Caco-2 (cell line): ENCODE measurements at regions not wholly inside any gene's neighbourhood (a gene's known extent, or its start where the extent isn't known, plus 50 kb on each side); places are given as distances from the start of the nearest gene placed in this dataset.

Source experiments
- BruUV-seq: library from RNA; stranded (reverse); fragments of 400-500 nt; replicated peaks from 2 replicates; lab custom pipeline; 2021; lab: Mats Ljungman, UMichigan
- CTCF ChIA-PET: fragments of 300-600 bp; sonication (Branson Sonifier 250); formaldehyde crosslinking; loops from one replicate; lab custom pipeline; 2022; ENCODE audit warnings: antibody characterized with exemption; lab: Charles Lee
- POLR2A ChIA-PET: fragments of 300-600 bp; sonication (Branson Sonifier 250); formaldehyde crosslinking; loops from one replicate; lab custom pipeline; 2022; ENCODE audit warnings: antibody characterized with exemption; lab: Charles Lee
- DNase-seq, 2 experiments: peaks; one replicate each; pipeline versions ENCODE4 v3.0.0 to v3.0.0-alpha.2; 2020 to 2022
- H3K27me3 ChIP-seq: replicated peaks from 2 replicates; pipeline ENCODE4 v1.6.0; 2011; ENCODE audit warnings: low read length; ENCODE audit not compliant: control insufficient read depth, insufficient read depth
- H3K36me3 ChIP-seq: 2 replicates; pipeline ENCODE4 v1.5.1; 2011; ENCODE audit warnings: low read length; ENCODE audit not compliant: control insufficient read depth, insufficient read depth
- H3K4me1 ChIP-seq: fragments of 250-450 bp; sonication (Bioruptor Pico); 2 replicates; pipeline ENCODE4 v1.5.1; 2020; ENCODE audit warnings: mild to moderate bottlenecking
- H3K4me3 ChIP-seq: 2 replicates; pipeline ENCODE4 v1.5.1; 2011; ENCODE audit warnings: low read depth, mild to moderate bottlenecking, control low read depth, low read length
- H3K9me3 ChIP-seq: fragments of 250-450 bp; sonication (Bioruptor Pico); 2 replicates; pipeline ENCODE4 v1.5.1; 2020; ENCODE audit warnings: mild to moderate bottlenecking, moderate library complexity
- H3K27ac Mint-ChIP-seq: one replicate; pipeline ENCODE4 v1.8.0; 2022; ENCODE audit warnings: mixed read lengths; ENCODE audit not compliant: unreplicated experiment
- H3K27me3 Mint-ChIP-seq: one replicate; pipeline ENCODE4 v1.8.0; 2022; ENCODE audit warnings: mixed read lengths; ENCODE audit not compliant: insufficient read depth, unreplicated experiment
- H3K36me3 Mint-ChIP-seq: one replicate; pipeline ENCODE4 v1.8.0; 2022; ENCODE audit warnings: mild to moderate bottlenecking, mixed read lengths; ENCODE audit not compliant: insufficient read depth, unreplicated experiment
- H3K4me1 Mint-ChIP-seq: one replicate; pipeline ENCODE4 v1.8.0; 2022; ENCODE audit warnings: low read depth, mixed read lengths; ENCODE audit not compliant: unreplicated experiment
- H3K4me3 Mint-ChIP-seq: one replicate; pipeline ENCODE4 v1.8.0; 2022; ENCODE audit warnings: mild to moderate bottlenecking, moderate library complexity, mixed read lengths; ENCODE audit not compliant: unreplicated experiment
- H3K9me3 Mint-ChIP-seq: one replicate; pipeline ENCODE4 v1.8.0; 2022; ENCODE audit warnings: mixed read lengths; ENCODE audit not compliant: unreplicated experiment
- intact Hi-C: fragments of 100-400 bp; cut with micrococcal nuclease; formaldehyde crosslinking; loops from one replicate; pipeline ENCODE4 v1.10.0; 2022; ENCODE audit not compliant: unreplicated experiment
- TF ChIP-seq, protein P1 (sequence below), 2 experiments: fragments of 200-600 bp in 1 of 2; IDR thresholded peaks; 1 replicate in 1 of 2; 2 replicates in 1 of 2; pipeline versions ENCODE4 v1.5.1 to v1.8.0; 2011 to 2022; ENCODE audit warnings: antibody characterized with exemption in 1 of 2, control low read depth in 1 of 2, inconsistent platforms in 1 of 2, low read depth in 1 of 2, low read length in 1 of 2, mild to moderate bottlenecking in 1 of 2, moderate library complexity in 1 of 2; ENCODE audit not compliant: insufficient read depth in 1 of 2, severe bottlenecking in 1 of 2, unreplicated experiment in 1 of 2

- H3K4me3 ChIP-seq, result no peak overlapping the region
- Mint-ChIP-seq H3K9me3 (peaks cover 14% of the 10 kb centered on the region), H3K27me3 (no peaks in the 10 kb centered on the region), H3K4me1 (no peaks in the 10 kb centered on the region), H3K27ac (no peak overlapping the region), H3K4me3 (no peak overlapping the region), H3K36me3 (peaks cover 10% of the 10 kb centered on the region)
- intact Hi-C loops, result no loop called here
- DNase-seq, result no peak
- H3K27me3 ChIP-seq, result no peaks in the 10 kb centered on the region
- ChIA-PET POLR2A (no interaction called here), CTCF (no interaction called here)
- H3K9me3 ChIP-seq, result no peaks in the 10 kb centered on the region
- no peaks in the 10 kb centered on the region for H3K4me1 ChIP-seq
- H3K36me3 ChIP-seq, result no peaks in the 10 kb centered on the region; the same call in 1 of the 2 replicates
- TF ChIP-seq, protein P1, sequence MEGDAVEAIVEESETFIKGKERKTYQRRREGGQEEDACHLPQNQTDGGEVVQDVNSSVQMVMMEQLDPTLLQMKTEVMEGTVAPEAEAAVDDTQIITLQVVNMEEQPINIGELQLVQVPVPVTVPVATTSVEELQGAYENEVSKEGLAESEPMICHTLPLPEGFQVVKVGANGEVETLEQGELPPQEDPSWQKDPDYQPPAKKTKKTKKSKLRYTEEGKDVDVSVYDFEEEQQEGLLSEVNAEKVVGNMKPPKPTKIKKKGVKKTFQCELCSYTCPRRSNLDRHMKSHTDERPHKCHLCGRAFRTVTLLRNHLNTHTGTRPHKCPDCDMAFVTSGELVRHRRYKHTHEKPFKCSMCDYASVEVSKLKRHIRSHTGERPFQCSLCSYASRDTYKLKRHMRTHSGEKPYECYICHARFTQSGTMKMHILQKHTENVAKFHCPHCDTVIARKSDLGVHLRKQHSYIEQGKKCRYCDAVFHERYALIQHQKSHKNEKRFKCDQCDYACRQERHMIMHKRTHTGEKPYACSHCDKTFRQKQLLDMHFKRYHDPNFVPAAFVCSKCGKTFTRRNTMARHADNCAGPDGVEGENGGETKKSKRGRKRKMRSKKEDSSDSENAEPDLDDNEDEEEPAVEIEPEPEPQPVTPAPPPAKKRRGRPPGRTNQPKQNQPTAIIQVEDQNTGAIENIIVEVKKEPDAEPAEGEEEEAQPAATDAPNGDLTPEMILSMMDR (IDR thresholded peaks at IDR 0.05; ENCODE audit: insufficient read depth in 1 of 2, low read depth in 1 of 2, low read length in 1 of 2, severe bottlenecking in 1 of 2, unreplicated experiment in 1 of 2), result no peak
- no TSS peak for BruUV-seq
These were observed 68.4 kb downstream of the RRM2 start for GRCh38 chr2:10190737-10191532.

GRCh38 chr2:10191554-10191953 is 69.0 kb downstream of the RRM2 start:
- intact Hi-C loops, result no loop called here
- ChIA-PET POLR2A (no interaction called here), CTCF (no interaction called here)
- Mint-ChIP-seq H3K9me3 (peaks cover 14% of the 10 kb centered on the region), H3K36me3 (peaks cover 10% of the 10 kb centered on the region), H3K4me3 (no peak overlapping the region), H3K4me1 (no peaks in the 10 kb centered on the region), H3K27me3 (no peaks in the 10 kb centered on the region), H3K27ac (no peak overlapping the region)
- H3K36me3 ChIP-seq, result no peaks in the 10 kb centered on the region; the same call in 1 of the 2 replicates
- H3K9me3 ChIP-seq, result no peaks in the 10 kb centered on the region
- H3K4me1 ChIP-seq, result no peaks in the 10 kb centered on the region
- TF ChIP-seq, protein P1 (IDR thresholded peaks at IDR 0.05; ENCODE audit: insufficient read depth in 1 of 2, low read depth in 1 of 2, low read length in 1 of 2, severe bottlenecking in 1 of 2, unreplicated experiment in 1 of 2), result no peak
- no peak overlapping the region for H3K4me3 ChIP-seq
- DNase-seq, result no peak
- BruUV-seq, result no TSS peak
- H3K27me3 ChIP-seq, result no peaks in the 10 kb centered on the region

DNA sequence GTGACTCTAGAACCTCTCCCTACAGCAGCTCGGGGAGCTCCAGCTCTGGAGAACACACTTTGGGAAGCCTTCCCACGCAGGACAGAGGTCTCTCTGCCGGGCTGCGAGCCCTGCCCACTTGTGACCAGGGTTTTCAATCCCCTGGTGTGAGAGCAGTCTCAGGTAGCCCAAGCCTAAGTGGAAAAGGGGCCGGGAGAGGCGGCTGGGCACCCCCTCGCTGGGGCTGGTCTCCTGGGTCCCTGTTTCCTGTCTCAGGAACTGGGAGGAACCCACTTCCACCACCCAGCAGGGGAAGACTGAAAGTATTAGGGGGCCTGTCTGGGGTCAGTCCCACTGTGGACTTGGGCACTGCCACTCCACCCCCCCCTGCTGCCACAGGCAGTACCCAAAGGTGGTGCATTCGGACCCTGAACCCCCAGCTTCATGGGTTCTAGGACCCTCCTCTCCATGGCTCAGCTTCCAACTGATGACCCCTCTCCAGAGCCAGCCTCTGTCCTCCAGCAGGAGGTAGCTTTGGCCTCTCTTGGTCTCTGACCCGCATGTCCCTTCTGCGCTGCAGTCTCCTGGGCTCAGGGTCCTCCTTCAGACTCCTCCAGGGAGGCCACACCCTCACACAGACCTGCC is 70.0 kb downstream of the RRM2 start:
- Mint-ChIP-seq H3K9me3 (peaks cover 14% of the 10 kb centered on the region), H3K36me3 (peaks cover 10% of the 10 kb centered on the region), H3K27ac (no peak overlapping the region), H3K4me3 (no peak overlapping the region), H3K27me3 (no peaks in the 10 kb centered on the region), H3K4me1 (no peaks in the 10 kb centered on the region)
- Histone ChIP-seq H3K4me3 (no peak overlapping the region), H3K4me1 (no peaks in the 10 kb centered on the region), H3K27me3 (no peaks in the 10 kb centered on the region), H3K9me3 (peaks cover 5% of the 10 kb centered on the region; the same call in 1 of the 2 replicates), H3K36me3 (no peaks in the 10 kb centered on the region; the same call in 1 of the 2 replicates)
- no peak for DNase-seq
- CTCF ChIA-PET, result interaction anchor here (0.8 kb wide), 1 partner anchor 29 kb away, joined by 3 read pairs; no protein-coding TSS in a partner anchor
- TF ChIP-seq, protein P1 (IDR thresholded peaks at IDR 0.05; ENCODE audit: insufficient read depth in 1 of 2, low read depth in 1 of 2, low read length in 1 of 2, severe bottlenecking in 1 of 2, unreplicated experiment in 1 of 2), result no peak
- no TSS peak for BruUV-seq
- POLR2A ChIA-PET, result interaction anchor here (0.5 kb wide), 1 partner anchor 562 kb away, joined by 3 read pairs; no protein-coding TSS in a partner anchor
- intact Hi-C loops, result no loop called here
